ENCODE measurements at regions not wholly inside any gene's neighbourhood (a gene's known extent, or its start where the extent isn't known, plus 50 kb on each side); places are given as distances from the start of the nearest gene placed in this dataset.

- TF ChIP-seq CREB1 (IDR thresholded peaks at IDR 0.05; ENCODE audit: low read depth) (no peak), TEAD4 (IDR thresholded peaks at IDR 0.05) (no peak)
These were observed 151.6 kb downstream of the TOMM20 start for GRCh38 chr1:234976861-234977680.

GRCh38 chr1:234975941-234976860 is 152.4 kb downstream of the TOMM20 start:
- TF ChIP-seq ZBTB7A (IDR thresholded peaks at IDR 0.05; ENCODE audit: low read depth) (no peak), TEAD4 (IDR thresholded peaks at IDR 0.05) (no peak), FOXM1 (IDR thresholded peaks at IDR 0.05; ENCODE audit: borderline replicate concordance, low read depth) (no peak), CREB1 (IDR thresholded peaks at IDR 0.05; ENCODE audit: low read depth) (no peak), RAD21 (IDR thresholded peaks at IDR 0.05; ENCODE audit: low read depth) (no peak), EGR1 (IDR thresholded peaks at IDR 0.05) (no peak), TCF12 (IDR thresholded peaks at IDR 0.05; ENCODE audit: low read depth) (no peak), USF1 (IDR thresholded peaks at IDR 0.05) (no peak), CEBPB (IDR thresholded peaks at IDR 0.05) (no peak), NFIC (IDR thresholded peaks at IDR 0.05) (no peak), REST (IDR thresholded peaks at IDR 0.05; ENCODE audit: low read depth) (no peak), MAX (IDR thresholded peaks at IDR 0.05) (no peak), TAF1 (IDR thresholded peaks at IDR 0.05; ENCODE audit: low read depth) (no peak)

GRCh38 chr1:234975122-234975940 is 153.3 kb downstream of the TOMM20 start:
- TF ChIP-seq TEAD4 (IDR thresholded peaks at IDR 0.05) (0 out of 2 replicates have a peak, but pooled peaks have one; percentile 25), TAF1 (IDR thresholded peaks at IDR 0.05; ENCODE audit: low read depth) (no peak), CEBPB (IDR thresholded peaks at IDR 0.05) (peak; percentile 50; the same call in 1 of the 2 replicates), YY1 (IDR thresholded peaks at IDR 0.05; ENCODE audit: low read depth) (no peak), EP300 (IDR thresholded peaks at IDR 0.05; ENCODE audit: borderline replicate concordance) (peak; percentile 66; the same call in 1 of the 2 replicates), ZBTB7A (IDR thresholded peaks at IDR 0.05; ENCODE audit: low read depth) (no peak)

- TF ChIP-seq ZBTB7A (IDR thresholded peaks at IDR 0.05; ENCODE audit: low read depth) (no peak), TCF12 (IDR thresholded peaks at IDR 0.05; ENCODE audit: low read depth) (no peak), EGR1 (IDR thresholded peaks at IDR 0.05) (no peak), MAX (IDR thresholded peaks at IDR 0.05) (no peak), CREB1 (IDR thresholded peaks at IDR 0.05; ENCODE audit: low read depth) (no peak), CEBPB (IDR thresholded peaks at IDR 0.05) (no peak)
These were observed 155.0 kb downstream of the TOMM20 start for GRCh38 chr1:234973426-234974250.

- TF ChIP-seq EGR1 (IDR thresholded peaks at IDR 0.05) (no peak), FOXM1 (IDR thresholded peaks at IDR 0.05; ENCODE audit: borderline replicate concordance, low read depth) (no peak), NFIC (IDR thresholded peaks at IDR 0.05) (no peak), TCF12 (IDR thresholded peaks at IDR 0.05; ENCODE audit: low read depth) (no peak), REST (IDR thresholded peaks at IDR 0.05; ENCODE audit: low read depth) (no peak), MAX (IDR thresholded peaks at IDR 0.05) (no peak), TEAD4 (IDR thresholded peaks at IDR 0.05) (no peak), RAD21 (IDR thresholded peaks at IDR 0.05; ENCODE audit: low read depth) (no peak), YY1 (IDR thresholded peaks at IDR 0.05; ENCODE audit: low read depth) (no peak), EP300 (IDR thresholded peaks at IDR 0.05; ENCODE audit: borderline replicate concordance) (no peak), CREB1 (IDR thresholded peaks at IDR 0.05; ENCODE audit: low read depth) (no peak), TAF1 (IDR thresholded peaks at IDR 0.05; ENCODE audit: low read depth) (no peak)
These were observed 156.0 kb downstream of the TOMM20 start for GRCh38 chr1:234972411-234973191.
